CD14-positive monocyte (primary cell): ENCODE measurements at regions not wholly inside any gene's neighbourhood (a gene's known extent, or its start where the extent isn't known, plus 50 kb on each side); places are given as distances from the start of the nearest gene placed in this dataset.

Experiments used
- DNase-seq, 3 donors: peaks; one replicate each; pipeline ENCODE4 v3.0.0-alpha.2; 2011 to 2022
- H2AFZ ChIP-seq: 2 replicates; pipeline ENCODE4 v1.6.0; 2012; ENCODE audit warnings: mild to moderate bottlenecking, low read depth, low read length, inconsistent platforms; ENCODE audit not compliant: insufficient read depth, poor library complexity, severe bottlenecking
- H3K27ac ChIP-seq, 2 donors: 1 replicate in 1 of 2; 2 replicates in 1 of 2; pipeline ENCODE4 v1.5.1; 2012 to 2013; ENCODE audit warnings: low read length in 2 of 2, control low read depth in 1 of 2, inconsistent platforms in 1 of 2, low read depth in 1 of 2, mild to moderate bottlenecking in 1 of 2
- H3K27me3 ChIP-seq, 2 donors: one replicate each; pipeline versions ENCODE4 v1.6.0 to v1.6.1; 2011 to 2013; ENCODE audit warnings: low read length in 2 of 2; ENCODE audit not compliant: control insufficient read depth in 2 of 2, insufficient read depth in 2 of 2
- H3K36me3 ChIP-seq, 2 donors: replicated peaks in 1 of 2; 1 replicate in 1 of 2; 2 replicates in 1 of 2; pipeline versions ENCODE4 v1.5.1 to v1.6.1; 2012 to 2013; ENCODE audit warnings: low read length in 2 of 2, control low read depth in 1 of 2, inconsistent platforms in 1 of 2, mild to moderate bottlenecking in 1 of 2; ENCODE audit not compliant: insufficient read depth in 2 of 2, control insufficient read depth in 1 of 2
- H3K4me1 ChIP-seq, 2 donors: 1 replicate in 1 of 2; 2 replicates in 1 of 2; pipeline versions ENCODE4 v1.5.1 to v1.6.1; 2012 to 2013; ENCODE audit warnings: low read length in 2 of 2, control low read depth in 1 of 2, inconsistent platforms in 1 of 2, mild to moderate bottlenecking in 1 of 2, moderate library complexity in 1 of 2; ENCODE audit not compliant: insufficient read depth in 2 of 2, control insufficient read depth in 1 of 2
- H3K4me2 ChIP-seq: replicated peaks from 2 replicates; pipeline ENCODE3; 2012; ENCODE audit warnings: low read length, moderate library complexity, mild to moderate bottlenecking; ENCODE audit not compliant: poor library complexity, severe bottlenecking; ENCODE audit errors: extremely low read depth
- H3K4me3 ChIP-seq, 3 experiments: fragments of 200-600 bp in 1 of 3; sonication (generic) in 1 of 3; replicated peaks in 1 of 3; 1 replicate in 2 of 3; 2 replicates in 1 of 3; pipeline ENCODE4 v1.5.1; 2011 to 2013; ENCODE audit warnings: low read length in 3 of 3, mild to moderate bottlenecking in 3 of 3, control low read depth in 2 of 3, low read depth in 2 of 3, inconsistent platforms in 1 of 3, moderate library complexity in 1 of 3
- H3K79me2 ChIP-seq: 2 replicates; pipeline ENCODE4 v1.6.0; 2012; ENCODE audit warnings: mild to moderate bottlenecking, control low read depth, inconsistent platforms, low read length, moderate library complexity; ENCODE audit not compliant: insufficient read depth
- H3K9ac ChIP-seq: 2 replicates; pipeline ENCODE4 v1.6.0; 2017; ENCODE audit warnings: low read length, mild to moderate bottlenecking; ENCODE audit not compliant: insufficient read depth, poor library complexity, severe bottlenecking
- H3K9me3 ChIP-seq, 2 donors: replicated peaks in 1 of 2; 1 replicate in 1 of 2; 2 replicates in 1 of 2; pipeline versions ENCODE4 v1.5.1 to v1.6.1; 2012 to 2013; ENCODE audit warnings: low read length in 2 of 2, control low read depth in 1 of 2; ENCODE audit not compliant: control insufficient read depth in 1 of 2, insufficient read depth in 1 of 2
- H4K20me1 ChIP-seq: 2 replicates; pipeline ENCODE4 v1.6.0; 2012; ENCODE audit warnings: mild to moderate bottlenecking, low read length, control low read depth, moderate library complexity; ENCODE audit not compliant: insufficient read depth
- H3K27ac Mint-ChIP-seq, 7 donors: one replicate each; pipeline ENCODE4 v1.8.0; 2020; ENCODE audit warnings: mild to moderate bottlenecking in 7 of 7, mixed read lengths in 7 of 7, moderate library complexity in 6 of 7, inconsistent platforms in 2 of 7
- H3K27me3 Mint-ChIP-seq, 3 donors: one replicate each; pipeline ENCODE4 v1.8.0; 2021 to 2022; ENCODE audit warnings: low read depth in 3 of 3, mild to moderate bottlenecking in 3 of 3, mixed read lengths in 3 of 3, moderate library complexity in 3 of 3, inconsistent platforms in 1 of 3
- H3K36me3 Mint-ChIP-seq, 2 donors: one replicate each; pipeline ENCODE4 v1.8.0; 2020; ENCODE audit warnings: mixed read lengths in 2 of 2, inconsistent platforms in 1 of 2, mild to moderate bottlenecking in 1 of 2
- H3K4me1 Mint-ChIP-seq: one replicate; pipeline ENCODE4 v1.8.0; 2020; ENCODE audit warnings: mild to moderate bottlenecking, mixed read lengths
- H3K4me3 Mint-ChIP-seq, 2 donors: one replicate each; pipeline ENCODE4 v1.8.0; 2020; ENCODE audit warnings: mild to moderate bottlenecking in 2 of 2, mixed read lengths in 2 of 2, moderate library complexity in 1 of 2
- H3K9me3 Mint-ChIP-seq, 7 donors: one replicate each; pipeline ENCODE4 v1.8.0; 2020 to 2022; ENCODE audit warnings: mixed read lengths in 7 of 7, mild to moderate bottlenecking in 6 of 7, moderate library complexity in 6 of 7, inconsistent platforms in 2 of 7
- CTCF ChIP-seq: fragments of 200-600 bp; IDR thresholded peaks from one replicate; pipeline ENCODE4 v1.8.0; 2022; ENCODE audit warnings: antibody characterized with exemption, mild to moderate bottlenecking
- WGBS: methylation state at CpG from one replicate; pipeline ENCODE4 v1.1.5; 2013; ENCODE audit warnings: missing lambda C conversion rate; ENCODE audit not compliant: insufficient coverage; 5-methylcytosine and 5-hydroxymethylcytosine counted together
- intact Hi-C, 2 donors: fragments of 100-400 bp; cut with micrococcal nuclease; formaldehyde crosslinking; loops; one replicate each; pipeline versions ENCODE4 v1.15.0 to v1.15.1; 2023

DNA sequence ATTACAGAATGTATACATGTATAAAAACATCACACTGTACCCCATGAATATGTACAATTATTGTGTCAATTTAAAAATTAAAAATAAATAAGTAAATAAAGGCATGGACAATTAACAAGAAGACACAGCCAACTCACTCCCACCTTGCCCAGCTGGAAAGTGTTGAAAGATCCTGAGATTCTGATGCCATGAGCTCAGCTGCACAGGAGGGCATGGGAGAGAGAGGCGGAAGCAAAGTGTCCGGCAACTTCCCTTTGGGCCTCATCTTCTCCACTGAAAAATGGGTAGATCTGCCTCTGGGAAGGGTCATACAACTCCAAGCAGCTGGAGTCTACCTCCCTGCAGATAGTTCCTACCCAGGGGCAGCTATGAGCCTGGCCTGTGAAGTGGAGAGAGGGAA is 277.3 kb downstream of the UACA start:
- no peak for TF ChIP-seq CTCF
- no peaks in the 10 kb centered on the region for H4K20me1 ChIP-seq
- H3K4me1 Mint-ChIP-seq = peaks cover 90% of the 10 kb centered on the region
- H3K27ac ChIP-seq = peak overlapping the region; percentile 93 to 96
- H3K9me3 Mint-ChIP-seq = peaks cover 0 to 2% (median 0%) of the 10 kb centered on the region in 7 donors
- H3K9ac ChIP-seq = peak overlapping the region; percentile 74
- no peaks in the 10 kb centered on the region for H3K27me3 ChIP-seq
- intact Hi-C loops = loop anchor here (1.0 to 5.0 kb wide), 4 partner anchors 23 to 389 kb away; partner anchors contain the start of gene TLE3 (in 1 of the 2)
- no peaks in the 10 kb centered on the region for H3K79me2 ChIP-seq
- H3K27me3 Mint-ChIP-seq = peaks cover 9 to 24% (median 11%) of the 10 kb centered on the region in 3 donors
- H3K4me1 ChIP-seq = peaks cover 85 to 96% of the 10 kb centered on the region in 2 donors
- peak in 2 of 3 donors; percentile 72 to 76 for DNase-seq
- no peaks in the 10 kb centered on the region for H3K9me3 ChIP-seq
- H3K4me3 Mint-ChIP-seq = peak overlapping the region; percentile 34 to 35
- H3K4me2 ChIP-seq = peak overlapping the region; percentile 46
- peak overlapping the region in 1 of 3 experiments; percentile 13 for H3K4me3 ChIP-seq
- H3K27ac Mint-ChIP-seq = peak overlapping the region; percentile 97 to 100 (median 99)
- H3K36me3 Mint-ChIP-seq = peaks cover 14 to 24% of the 10 kb centered on the region in 2 donors
- no CpG with 5 or more reads among the region's 2 CpGs for WGBS
- H2AFZ ChIP-seq = no peak overlapping the region
- no peaks in the 10 kb centered on the region for H3K36me3 ChIP-seq

GRCh38 chr15:70484993-70485392 is 278.4 kb downstream of the UACA start:
- Mint-ChIP-seq H3K27me3 (peaks cover 2 to 22% (median 9%) of the 10 kb centered on the region in 3 donors), H3K4me3 (no peak overlapping the region), H3K27ac (peak overlapping the region in 6 of 7 donors; percentile 85 to 100 (median 98)), H3K36me3 (peaks cover 10 to 15% of the 10 kb centered on the region in 2 donors), H3K9me3 (peaks cover 0 to 2% (median under 1%) of the 10 kb centered on the region in 7 donors), H3K4me1 (peaks cover 89% of the 10 kb centered on the region)
- Histone ChIP-seq H3K9me3 (no peaks in the 10 kb centered on the region), H3K4me2 (no peak overlapping the region), H3K27ac (peak overlapping the region in 1 of 2 donors; percentile 96), H3K4me1 (peaks cover 86 to 96% of the 10 kb centered on the region in 2 donors), H2AFZ (no peak overlapping the region), H3K4me3 (no peak overlapping the region), H4K20me1 (no peaks in the 10 kb centered on the region), H3K27me3 (no peaks in the 10 kb centered on the region), H3K9ac (no peak overlapping the region), H3K36me3 (no peaks in the 10 kb centered on the region), H3K79me2 (no peaks in the 10 kb centered on the region)
- WGBS = no CpG with 5 or more reads among the region's 1 CpG
- no peak for DNase-seq
- TF ChIP-seq CTCF = no peak
- intact Hi-C loops = loop anchor here in 1 of 2 donors (5.0 kb wide), 2 partner anchors 218 to 343 kb away; no protein-coding TSS in a partner anchor
